Femur (tissue), 1 donor: ENCODE measurements at regions not wholly inside any gene's neighbourhood (a gene's known extent, or its start where the extent isn't known, plus 50 kb on each side); places are given as distances from the start of the nearest gene placed in this dataset.
"Not testable (repeated sequence)": the region's sequence is repeated elsewhere in the genome, so short reads cannot be mapped to it uniquely, and the experiment has no call there.

ENCODE experiments used
- DNase-seq: peaks from one replicate; pipeline ENCODE4 v3.0.0-alpha.2; 2017

DNA sequence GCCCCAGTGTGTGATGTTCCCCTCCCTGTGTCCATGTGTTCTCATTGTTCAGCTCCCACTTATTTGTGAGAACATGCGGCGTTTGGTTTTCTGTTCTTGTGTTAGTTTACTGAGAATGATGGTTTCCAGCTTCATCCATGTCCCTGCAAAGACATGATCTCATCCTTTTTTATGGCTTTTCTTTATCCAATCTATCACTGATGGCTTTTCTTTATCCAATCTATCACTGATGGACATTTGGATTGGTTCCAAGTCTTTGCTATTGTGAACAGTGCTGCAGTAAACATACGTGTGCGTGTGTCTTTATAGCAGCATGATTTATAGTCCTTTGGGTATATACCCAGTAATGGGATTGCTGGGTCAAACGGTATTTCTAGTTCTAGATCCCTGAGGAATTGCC, 455.8 kb downstream of the MAT2B start:
- not testable (repeated sequence) for DNase-seq

DNA sequence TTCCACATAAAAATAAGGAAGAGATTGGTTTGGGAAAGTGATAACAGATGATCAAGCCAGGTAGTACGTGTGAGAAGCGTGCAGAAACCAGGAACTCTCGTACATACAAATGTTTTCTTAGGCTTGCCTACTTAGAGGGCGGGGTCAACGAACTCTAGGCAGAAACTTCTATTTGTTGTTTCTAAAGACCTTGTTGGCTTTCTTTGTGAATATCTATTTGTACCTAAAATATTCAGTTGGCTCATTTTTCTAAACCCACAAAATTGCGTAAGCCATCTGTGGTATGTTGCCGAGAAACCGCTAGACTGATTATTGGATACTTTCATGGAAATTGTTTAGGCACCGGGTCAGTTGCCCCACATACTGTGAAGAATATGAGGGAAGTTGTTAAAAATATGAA, 458.5 kb downstream of the MAT2B start:
- no peak for DNase-seq

DNA sequence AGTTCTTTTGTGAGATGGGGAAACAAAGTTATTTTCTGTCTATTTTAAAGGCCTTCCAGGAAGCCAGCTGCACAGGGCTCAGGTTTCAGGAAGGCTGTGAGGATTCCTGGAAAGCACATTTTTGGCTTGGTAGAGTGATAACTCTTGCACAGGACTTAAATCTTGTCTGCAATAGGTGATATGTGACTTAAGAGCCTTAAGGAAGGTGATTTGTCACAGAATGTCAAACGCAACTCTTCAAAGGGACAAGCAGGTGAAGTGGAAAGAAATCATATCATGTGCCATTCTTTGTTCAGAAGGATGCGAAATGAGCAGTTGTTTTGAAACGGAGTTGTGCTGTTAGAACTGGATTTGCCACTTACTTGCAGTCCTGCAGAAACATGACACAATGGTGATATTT, 459.3 kb downstream of the MAT2B start:
- peak; percentile 41 for DNase-seq

DNA sequence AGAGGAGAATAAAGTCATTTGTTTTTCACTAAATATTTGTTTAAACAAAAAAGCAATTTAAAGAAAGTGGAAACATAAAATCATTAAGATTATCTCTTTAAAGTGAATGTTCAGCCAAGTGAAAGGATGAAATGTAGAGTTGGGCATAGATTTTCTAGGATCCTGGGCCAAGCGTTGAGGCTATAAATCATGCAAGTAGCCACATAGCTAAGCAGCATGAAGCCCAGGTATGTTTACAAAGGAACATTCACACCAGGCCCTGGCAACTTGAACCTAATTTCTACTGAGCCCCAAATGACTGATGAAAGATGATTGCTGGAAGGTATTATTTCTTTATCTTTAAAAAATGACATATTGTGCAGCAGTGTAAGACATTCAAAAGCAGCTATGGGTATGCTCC, 461.8 kb downstream of the MAT2B start:
- no peak for DNase-seq

DNA sequence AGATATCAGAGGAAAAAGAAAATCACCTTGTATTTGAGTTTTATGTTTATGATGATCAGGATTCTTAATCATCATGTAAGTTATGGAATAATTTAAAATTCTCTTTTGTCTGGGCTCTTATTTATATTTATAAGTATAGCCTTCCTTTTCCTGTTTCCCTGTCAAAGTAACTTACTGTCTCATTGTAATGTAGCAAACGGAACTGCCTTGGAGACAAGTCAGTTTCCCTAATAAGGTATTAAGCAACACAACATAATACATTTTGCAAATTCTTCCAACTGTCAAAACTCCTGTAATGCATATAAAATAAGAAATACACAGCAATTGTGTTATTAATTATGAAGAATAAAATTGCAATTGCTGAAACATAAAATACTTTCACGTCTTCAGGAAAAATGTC, 463.2 kb downstream of the MAT2B start:
- no peak for DNase-seq

DNA sequence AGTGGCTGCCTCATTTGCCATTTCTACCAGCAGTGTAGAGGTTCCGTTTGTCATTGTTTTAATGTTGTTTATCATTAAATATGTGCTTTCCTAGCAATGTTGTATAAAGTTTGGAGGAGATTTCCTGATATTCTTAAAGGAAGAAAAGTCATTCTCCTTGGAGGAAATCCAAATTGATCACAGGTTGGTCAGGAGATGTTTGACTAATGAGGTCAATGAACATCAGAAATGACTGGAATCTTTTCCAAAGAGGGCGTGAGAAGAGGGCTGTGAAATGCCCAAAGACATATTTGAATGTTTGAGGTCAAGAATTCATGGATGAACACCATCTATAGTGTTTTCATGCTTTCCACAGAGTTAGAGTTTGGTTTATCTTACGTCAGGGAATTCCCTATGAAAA, 471.3 kb downstream of the MAT2B start:
- DNase-seq = no peak

DNA sequence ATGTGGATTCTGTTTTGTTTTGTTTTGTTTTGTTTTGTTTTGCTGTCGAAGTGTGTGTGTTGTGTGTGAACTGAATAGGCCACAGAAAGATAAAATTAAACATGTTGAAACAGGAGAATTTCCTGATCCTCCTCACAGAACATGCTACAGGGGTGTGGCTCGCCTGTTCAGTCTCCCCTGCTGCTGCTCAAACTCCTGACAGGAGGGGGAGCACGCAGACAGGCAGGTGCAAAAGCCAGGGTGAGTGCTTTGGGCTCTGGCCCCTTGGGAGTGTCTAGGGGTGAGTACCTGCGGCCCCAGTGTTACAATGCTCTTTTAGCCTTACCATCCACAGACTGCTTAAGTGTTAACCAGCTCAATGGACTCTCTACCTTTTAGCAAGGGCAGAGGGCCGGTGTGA, 473.5 kb downstream of the MAT2B start:
- no peak for DNase-seq

DNA sequence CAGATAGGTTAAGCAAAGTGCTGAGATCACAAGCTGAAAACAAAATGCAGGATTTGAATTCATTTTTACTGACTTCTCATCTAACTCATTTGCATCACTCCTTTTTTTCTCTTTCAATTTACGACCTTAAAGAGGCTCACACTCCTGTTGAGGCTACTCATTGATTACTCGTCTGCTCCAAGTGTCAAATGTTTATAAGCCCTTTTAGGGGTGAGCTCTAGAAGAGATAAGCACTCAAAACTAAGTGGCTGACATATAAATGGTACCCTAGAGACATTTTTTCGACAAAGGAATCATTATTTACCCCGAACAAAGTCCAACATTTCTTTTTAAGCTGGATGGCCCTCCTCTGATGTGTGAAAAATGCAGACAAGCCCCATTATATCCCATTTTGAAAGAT, 483.1 kb downstream of the MAT2B start:
- no peak for DNase-seq

DNA sequence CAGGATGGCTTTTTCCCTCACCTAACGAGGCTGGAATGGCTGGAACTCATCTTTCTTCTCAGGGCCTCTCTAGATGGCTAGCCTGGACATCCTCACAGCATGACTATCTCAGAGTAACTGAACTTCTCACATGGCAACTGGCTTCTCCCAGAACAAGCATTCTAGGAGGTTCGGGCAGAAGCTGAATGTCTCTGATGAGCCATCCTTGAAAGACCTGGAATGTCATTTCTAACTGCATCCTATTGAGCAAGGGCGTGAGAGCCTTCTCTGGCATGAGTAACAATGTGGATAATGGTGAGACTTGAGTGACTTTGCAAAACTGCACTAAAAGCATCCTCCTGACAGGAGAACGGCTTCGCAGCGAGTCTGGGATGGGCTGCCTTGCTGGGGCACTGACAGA, 487.7 kb downstream of the MAT2B start:
- no peak for DNase-seq

DNA sequence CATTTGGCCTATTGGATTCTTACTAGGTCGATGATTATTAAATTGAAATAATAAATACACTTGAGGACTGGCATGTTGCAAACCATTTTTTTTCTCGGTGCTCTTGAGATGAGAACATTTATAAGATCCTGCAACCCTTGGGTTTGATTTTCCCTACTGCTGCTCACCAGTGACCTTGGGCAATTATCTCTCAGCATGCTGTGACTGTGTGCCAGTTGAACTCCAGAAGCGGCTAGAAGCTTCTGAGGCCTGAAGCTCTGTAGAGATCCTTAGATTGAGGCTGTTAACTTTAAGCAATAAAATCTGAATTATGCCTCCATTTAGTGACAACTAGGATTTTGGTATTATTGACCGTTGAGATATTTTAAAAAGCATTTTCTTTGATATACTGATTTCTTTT, 489.8 kb downstream of the MAT2B start:
- DNase-seq = no peak

DNA sequence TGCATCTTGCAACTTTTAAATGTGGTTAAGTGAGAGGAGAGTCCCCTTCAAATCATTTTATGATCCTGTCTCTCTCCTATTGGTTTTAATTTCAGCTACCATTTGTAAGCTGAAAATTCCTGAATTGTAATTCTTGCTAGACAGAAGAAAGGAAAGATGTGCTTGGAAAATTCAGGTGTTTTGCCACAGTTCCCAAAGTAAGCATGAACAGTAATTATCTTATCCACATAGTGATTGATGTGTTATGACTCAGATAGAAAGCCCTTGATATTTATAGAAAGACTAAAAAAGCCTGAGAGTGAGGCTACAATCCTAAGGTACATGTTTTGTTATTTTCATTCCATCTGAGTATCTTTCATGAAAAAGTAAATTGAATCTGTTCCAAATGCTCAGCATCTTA, 492.5 kb downstream of the MAT2B start:
- DNase-seq = no peak

DNA sequence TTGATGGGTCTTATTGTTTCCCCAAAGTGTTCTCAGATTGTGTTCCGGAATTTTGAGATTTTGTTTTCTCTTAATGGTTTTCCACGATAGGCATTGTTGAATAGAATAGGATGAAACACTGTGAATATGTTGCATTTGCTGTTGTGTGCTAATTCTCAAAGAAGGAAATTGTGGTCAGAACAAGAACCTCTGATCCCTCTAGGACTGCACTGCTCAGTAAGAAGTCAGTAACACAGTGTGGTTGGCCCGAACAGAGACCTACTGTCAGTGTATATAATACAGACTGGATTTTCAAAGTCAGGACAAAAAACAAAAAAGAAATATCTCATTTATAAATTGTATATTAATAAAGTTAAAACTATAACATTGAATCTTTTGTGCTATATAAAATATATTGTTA, 494.8 kb downstream of the MAT2B start:
- DNase-seq = no peak

DNA sequence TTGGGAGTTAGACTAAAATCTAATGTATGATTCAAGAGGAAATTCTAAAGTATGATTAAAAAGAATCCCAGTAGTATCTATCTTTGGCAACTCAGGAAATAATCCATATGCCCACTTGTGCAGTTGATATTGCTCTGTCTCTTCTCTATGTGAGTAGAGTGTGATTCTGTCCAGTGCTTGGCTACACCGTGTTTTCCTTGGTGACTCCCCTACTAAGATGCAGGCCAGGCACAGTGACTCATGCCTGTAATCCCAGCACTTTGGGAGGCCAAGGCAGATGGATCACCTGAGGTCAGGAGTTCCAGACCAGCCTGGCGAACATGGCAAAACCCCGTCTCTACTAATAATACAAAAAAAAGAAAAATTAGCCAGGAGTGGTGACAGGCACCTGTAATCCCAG, 495.4 kb downstream of the MAT2B start:
- no peak for DNase-seq

DNA sequence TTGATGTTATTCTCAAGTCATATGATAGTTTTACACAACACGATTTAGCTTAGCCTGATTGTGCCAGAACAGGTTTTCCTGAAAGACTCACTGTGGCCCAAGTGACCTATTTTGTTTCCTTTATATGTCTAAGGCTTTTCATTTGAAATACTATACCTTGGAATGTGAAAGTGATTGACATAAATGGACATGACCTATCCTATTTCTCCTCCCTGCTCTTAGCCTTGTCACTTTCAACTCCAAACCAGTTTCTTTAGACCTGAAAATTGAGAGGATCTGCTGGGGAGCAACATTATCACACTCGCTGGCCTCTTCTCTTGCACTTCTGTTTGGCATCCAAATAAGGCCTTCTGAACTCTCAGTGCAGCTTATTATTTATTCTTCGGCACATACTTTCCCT, 496.8 kb downstream of the MAT2B start:
- no peak for DNase-seq

DNA sequence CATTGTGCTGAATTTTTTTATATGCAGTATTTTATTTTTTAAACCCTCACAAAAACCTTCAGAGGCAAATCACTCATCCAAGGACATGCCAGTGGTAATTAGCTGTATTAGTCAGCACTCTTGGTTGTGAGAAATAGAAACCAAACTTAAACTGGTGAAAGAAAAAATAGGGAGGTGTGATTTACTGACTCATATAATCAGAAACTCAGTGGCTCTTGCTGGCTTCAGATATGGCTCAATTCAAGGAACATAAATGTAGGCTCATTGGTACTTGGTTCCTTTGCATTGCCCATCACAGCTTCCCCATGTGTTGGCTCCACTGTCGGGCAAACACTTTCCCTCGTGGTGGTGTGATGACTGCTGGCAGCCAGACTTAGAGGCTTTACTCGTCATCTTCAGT, 497.2 kb downstream of the MAT2B start:
- DNase-seq = no peak

DNA sequence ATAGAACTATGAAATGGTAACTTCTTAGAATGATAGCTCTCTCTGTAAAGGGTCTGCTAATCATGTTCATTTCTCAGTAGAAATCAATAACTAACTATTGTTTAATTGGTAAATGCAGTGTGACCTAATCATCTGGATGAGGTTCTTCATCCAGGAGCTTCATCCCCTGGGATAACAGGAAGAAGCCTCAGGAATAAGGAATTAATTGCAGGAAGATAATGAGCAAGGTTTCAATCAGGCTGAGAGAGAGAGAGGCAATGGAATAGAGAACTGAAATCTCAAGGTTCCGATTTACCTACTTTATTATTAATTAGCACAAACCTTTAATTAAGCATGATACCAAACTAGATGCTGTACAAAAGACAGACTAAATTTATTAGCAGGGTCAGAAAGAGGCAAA, 499.7 kb downstream of the MAT2B start:
- no peak for DNase-seq

DNA sequence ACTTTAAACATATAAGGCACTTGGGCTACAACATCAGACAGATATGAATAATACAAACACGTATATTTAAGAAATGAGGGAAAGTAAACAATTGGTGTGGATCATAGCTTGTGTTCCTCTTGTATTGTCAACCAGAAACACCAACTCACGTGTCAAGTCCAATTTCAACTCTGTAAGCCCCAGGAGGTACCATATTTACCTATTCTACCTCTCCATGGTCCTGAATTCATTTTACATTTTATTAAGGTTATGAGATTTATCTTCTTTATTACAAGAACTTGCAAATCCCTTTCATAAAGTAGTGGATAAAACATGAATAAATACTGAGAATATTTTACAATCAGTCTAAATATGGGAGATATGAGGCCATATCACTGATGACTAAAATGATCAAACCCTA, 501.6 kb downstream of the MAT2B start:
- no peak for DNase-seq

DNA sequence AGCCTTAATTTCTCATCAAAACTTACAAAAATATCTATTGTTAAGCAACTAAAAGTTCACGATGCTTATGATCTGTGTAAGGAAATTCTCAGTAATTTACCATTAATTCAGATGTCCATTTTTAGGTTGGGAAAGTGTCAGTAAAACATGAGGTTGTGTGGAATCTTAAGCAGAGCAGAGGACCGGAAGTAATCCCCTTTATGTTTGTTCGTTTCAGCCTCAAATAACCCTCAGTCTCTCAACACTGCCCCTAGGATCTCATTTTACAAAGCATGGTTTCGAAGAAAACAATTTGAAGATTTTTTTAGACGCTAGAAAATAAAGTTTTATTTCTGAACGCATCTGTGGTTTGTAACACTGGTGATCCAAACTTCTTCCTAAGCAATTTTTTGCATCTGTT, 504.2 kb downstream of the MAT2B start:
- no peak for DNase-seq

DNA sequence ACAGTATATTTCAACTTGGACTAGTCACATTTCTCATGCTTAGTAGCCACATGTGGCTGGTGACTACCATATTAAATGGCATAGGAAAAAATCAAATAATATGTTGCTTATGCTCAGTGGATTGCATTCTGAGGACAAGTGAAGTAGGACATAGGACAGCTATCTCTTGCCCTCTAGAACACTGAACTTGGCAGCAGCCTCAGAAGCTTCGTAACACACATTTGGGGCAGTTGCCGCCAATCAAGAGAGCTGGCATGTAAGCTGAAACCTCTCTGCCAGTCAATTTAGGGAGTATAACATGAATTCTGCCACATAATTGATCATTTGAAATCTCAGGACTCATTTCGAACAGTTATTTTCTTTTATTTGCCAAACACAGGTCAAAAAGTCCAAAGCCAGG, 505.5 kb downstream of the MAT2B start:
- no peak for DNase-seq

DNA sequence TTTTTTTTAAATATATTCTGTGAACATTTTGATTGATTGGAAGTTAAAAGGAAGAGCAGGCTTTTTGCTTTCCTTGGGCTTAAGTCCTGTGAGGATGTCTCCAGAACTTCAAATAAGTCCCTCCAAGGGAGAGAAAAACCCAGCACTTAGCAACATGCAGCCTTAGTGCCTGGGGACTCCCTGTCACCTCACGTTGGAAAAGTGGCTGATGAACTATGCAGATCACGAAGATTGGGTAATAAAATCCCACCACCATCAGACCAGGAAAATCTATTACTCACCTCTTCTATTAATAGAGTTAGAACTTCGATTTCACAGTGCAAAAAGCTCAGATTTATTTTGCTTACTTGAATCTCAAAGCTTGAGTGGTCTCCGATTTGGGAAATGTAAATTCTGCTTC, 507.0 kb downstream of the MAT2B start:
- DNase-seq = no peak

DNA sequence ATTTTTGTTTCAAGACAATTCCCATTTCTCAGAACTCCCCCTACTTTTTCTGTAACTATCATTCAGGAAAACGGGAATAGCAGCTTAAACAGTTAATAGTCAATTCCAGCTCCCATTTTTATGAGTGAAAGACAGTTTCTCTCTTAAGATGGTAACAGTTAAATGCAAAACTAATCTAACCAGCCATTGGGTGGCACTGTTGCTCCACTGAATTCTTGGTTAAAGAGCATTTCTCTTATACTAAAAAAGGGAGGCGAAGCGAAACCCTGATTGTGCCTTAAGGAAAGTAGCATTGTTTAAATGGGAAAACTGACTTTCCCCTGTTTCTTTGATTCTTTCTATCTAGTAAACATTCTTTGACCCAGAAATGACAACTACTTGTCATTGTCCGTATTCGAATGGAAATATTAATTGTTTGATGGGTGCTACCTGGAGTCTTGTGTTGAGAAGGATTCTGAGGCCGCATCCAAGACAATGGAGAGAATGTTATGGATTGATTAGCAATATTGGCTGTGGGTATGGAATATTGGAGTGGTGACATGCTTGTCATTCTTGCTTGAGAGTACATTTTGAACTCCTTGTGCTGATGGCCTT, 507.8 kb downstream of the MAT2B start:
- peak; percentile 71 for DNase-seq

DNA sequence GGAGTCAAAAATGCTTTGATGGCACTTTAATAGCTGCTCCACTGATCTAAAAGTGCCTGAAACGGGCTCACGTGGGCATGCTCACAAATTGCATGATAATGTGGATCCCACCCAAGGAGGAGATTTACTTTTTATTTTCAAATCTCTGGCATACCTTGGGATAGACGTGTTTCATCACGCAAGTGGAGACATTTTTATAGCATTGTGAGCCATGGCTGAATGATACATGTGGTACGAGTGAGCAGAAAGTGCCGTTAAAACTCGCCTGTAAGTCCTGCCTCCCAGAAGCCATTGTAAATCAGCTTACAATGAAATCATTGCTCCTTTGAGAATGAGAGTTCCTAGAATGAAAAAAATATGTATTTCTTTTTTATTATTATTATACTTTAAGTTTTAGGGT, 514.7 kb downstream of the MAT2B start:
- no peak for DNase-seq

DNA sequence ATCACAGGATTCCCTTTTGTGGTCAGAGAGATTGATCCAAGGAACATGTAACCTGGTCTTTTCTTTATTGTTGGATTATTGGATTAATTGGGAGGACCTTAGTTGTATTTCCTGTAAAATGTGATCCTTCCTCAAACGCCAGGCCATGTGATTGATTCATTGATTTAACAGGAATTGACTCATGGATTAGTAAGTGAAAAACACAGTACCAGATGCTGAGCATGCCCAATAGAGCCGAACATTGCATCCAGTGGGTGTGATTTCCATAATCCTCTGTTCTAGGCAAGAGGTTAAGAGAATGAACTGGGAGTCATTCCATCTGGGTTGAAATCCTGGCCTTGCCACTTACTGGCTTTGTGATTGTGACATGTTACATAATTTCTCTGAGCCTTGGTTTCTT, 522.3 kb downstream of the MAT2B start:
- no peak for DNase-seq

DNA sequence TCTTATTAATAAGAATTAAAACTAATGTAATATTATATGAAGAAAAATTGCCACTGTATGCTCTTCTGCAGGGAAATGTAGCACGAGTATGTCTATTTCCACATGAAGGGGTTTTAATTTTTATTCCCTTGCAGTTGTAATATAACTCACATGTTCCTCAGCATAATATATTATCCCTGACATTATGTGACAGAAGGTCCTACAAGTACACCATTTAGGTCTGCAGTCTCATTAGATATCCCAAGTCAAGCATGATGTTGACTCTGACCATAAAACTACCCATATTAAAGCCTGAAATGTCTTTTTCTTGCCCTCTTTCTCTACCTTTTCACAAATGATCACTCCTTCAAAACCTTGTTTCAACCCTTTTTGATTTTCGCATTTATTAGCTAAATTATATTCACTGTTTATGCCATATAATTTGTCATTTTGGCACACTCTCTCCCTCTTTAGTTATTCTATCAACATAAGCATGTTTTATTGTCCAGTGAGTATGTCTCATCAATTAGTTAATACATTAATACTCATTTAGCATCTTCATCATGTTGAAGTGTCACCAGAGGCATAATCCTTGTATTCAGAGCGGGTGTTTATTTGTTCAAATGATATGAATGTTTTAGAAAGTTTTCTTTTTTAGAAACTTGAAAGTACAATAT, 532.8 kb downstream of the MAT2B start:
- no peak for DNase-seq

DNA sequence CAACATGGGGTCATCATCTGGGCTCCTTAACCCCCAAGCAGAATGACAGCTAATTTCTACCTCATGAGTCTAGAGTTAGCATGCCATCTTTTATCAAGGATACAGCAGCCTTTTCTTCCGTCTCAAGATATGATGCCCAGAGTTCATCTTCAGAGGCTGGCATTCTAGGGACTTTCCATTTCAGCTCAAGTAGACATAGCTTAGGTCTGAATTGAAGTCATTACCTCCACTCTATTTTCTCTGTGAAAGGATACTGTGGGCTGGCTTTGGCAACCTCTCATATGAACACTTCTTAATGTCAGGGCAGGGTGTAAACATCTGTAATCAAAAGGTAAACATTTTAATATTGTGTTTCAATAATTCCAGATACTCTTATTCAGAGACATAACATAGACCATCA, 535.7 kb downstream of the MAT2B start:
- no peak for DNase-seq
